GM10248 (cell line): ENCODE measurements at regions not wholly inside any gene's neighbourhood (a gene's known extent, or its start where the extent isn't known, plus 50 kb on each side); places are given as distances from the start of the nearest gene placed in this dataset.

ENCODE experiments used
- CTCF ChIA-PET: fragments of 300-600 bp; sonication (Branson Sonifier 250); formaldehyde crosslinking; extraction: SDS; loops from one replicate; lab custom pipeline; 2021; ENCODE audit warnings: antibody characterized with exemption; lab: Yijun Ruan, JAX
- POLR2A ChIA-PET: fragments of 350-650 bp; sonication (Branson Sonifier 250); formaldehyde crosslinking; extraction: SDS; loops from one replicate; lab custom pipeline; 2020; ENCODE audit warnings: antibody characterized with exemption; lab: Yijun Ruan, JAX
- DNase-seq: peaks from one replicate; pipeline ENCODE4 v3.0.0; 2012; ENCODE audit errors: extremely low spot score
- CTCF ChIP-seq: IDR thresholded peaks from 2 replicates; pipeline ENCODE4 v1.5.1; 2012; ENCODE audit warnings: mild to moderate bottlenecking, low read depth; ENCODE audit errors: extremely low read depth, missing control alignments, control extremely low read depth

GRCh38 chr11:23765682-23766252 is 731.1 kb upstream of the LUZP2 start:
- ChIA-PET CTCF (no interaction called here), POLR2A (no interaction called here)
- no peak for TF ChIP-seq CTCF
- no peak for DNase-seq

DNA sequence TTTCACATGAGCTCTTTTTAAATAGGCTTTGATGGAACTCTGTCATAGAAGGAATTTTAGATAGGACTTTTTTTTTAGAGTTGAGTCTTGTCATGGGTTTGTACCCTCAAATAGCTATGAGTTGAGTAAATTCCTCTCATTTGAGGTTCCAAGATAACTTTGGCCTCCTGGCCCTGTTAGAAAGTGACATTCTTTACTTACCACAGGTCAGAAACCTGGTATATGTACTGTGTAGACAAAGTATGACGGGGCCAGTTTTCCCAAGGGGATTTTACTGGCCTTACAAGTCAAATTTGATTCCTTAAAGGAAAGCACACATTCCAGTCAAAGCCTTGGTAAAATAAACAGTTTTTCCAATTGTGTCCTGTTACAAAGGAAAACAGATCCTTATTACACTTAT is 729.3 kb upstream of the LUZP2 start:
- no peak for DNase-seq
- ChIA-PET CTCF (interaction anchor here (0.8 to 1.0 kb wide), 3 partner anchors 12 to 17 kb away, joined by 3 to 5 read pairs (median 3); no protein-coding TSS in a partner anchor), POLR2A (no interaction called here)
- no peak for TF ChIP-seq CTCF

DNA sequence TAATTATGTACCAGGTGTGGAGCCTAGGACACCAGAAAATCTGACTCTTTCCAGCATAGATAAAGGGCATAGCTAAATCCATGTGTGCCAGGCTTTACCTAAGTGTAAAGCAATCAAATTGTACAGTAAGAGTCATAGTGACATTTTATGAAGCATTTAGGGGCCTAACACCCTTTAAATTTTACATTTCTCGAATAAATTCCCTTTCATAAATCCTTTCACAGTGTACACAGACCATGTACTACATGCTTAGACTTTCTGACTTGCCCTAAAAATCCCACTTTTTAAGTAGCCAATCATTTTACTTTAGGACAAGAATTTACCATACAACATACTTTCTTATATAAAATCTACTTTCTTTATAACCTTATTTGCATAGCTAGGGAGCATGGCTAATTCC is 727.6 kb upstream of the LUZP2 start:
- ChIA-PET POLR2A (no interaction called here), CTCF (no interaction called here)
- no peak for DNase-seq
- no peak for TF ChIP-seq CTCF

DNA sequence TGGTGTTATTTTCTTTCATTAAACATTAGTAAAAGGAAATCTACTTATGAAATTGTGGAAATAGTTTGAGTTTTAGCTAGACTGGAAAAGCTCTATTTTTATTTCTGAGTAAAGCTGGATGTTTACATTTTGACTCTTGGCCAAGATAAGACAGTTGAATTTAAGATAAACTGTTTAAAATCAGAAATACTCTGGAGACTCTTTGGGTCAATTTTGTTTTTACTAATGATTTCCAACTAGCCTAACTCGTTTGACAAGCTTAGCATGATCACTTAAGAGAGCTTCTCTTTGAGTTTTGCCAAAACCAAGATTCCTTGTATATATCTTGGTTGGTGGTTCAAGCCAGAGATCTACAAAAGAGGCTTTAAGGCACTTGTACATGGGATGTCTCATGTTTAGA is 724.8 kb upstream of the LUZP2 start:
- TF ChIP-seq CTCF = no peak
- DNase-seq = no peak
- CTCF ChIA-PET = interaction anchor here (1.4 to 2.1 kb wide), 2 partner anchors 10 to 11 kb away, joined by 3 to 8 read pairs; no protein-coding TSS in a partner anchor
- POLR2A ChIA-PET = no interaction called here

- no peak for TF ChIP-seq CTCF
- DNase-seq = no peak
- ChIA-PET POLR2A (no interaction called here), CTCF (interaction anchor here (1.4 kb wide), 1 partner anchor 12 kb away, joined by 5 read pairs; no protein-coding TSS in a partner anchor)
Measured at GRCh38 chr11:23778971-23779370, 717.9 kb upstream of the LUZP2 start.

DNA sequence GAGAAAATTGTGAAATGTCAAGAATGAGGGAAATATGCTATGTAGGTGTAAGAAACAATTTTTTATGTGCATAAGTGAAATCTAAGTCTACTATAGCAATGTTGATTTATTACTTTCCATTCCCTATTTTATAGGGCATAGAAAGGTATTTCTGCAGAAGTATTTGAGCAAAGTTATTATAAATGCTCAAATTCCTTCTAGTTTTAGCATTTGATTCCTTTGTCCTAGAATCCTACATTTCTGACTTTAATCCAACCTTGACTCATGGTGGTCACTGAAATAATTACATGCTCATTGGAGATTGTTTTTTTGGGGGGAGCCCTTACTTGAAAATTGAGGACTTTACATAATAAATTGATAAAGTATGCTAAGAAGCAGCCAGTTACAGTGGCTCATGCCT is 716.6 kb upstream of the LUZP2 start:
- TF ChIP-seq CTCF = no peak
- no peak for DNase-seq
- ChIA-PET CTCF (interaction anchor here (1.4 kb wide), 1 partner anchor 13 kb away, joined by 5 read pairs; no protein-coding TSS in a partner anchor), POLR2A (no interaction called here)
